ENCODE measurements at regions not wholly inside any gene's neighbourhood (a gene's known extent, or its start where the extent isn't known, plus 50 kb on each side); places are given as distances from the start of the nearest gene placed in this dataset.

GRCh38 chr3:177529071-177529550 is 331.8 kb upstream of the TBL1XR1 start:
- DNase-seq (ENCODE audit: extremely low read depth, low read depth), result no peak

GRCh38 chr3:177529716-177530335 is 332.5 kb upstream of the TBL1XR1 start:
- no peak overlapping the region for H3K4me3 ChIP-seq (replicated peaks; ENCODE audit: low read depth, low read length)
- no peak for TF ChIP-seq CTCF (IDR thresholded peaks at IDR 0.05; ENCODE audit: low read depth, low read length, missing control alignments)
- no peak for DNase-seq (ENCODE audit: extremely low read depth, low read depth)

More at GRCh38 chr3:177529071-177529550, 331.8 kb upstream of the TBL1XR1 start:
- TF ChIP-seq CTCF (IDR thresholded peaks at IDR 0.05; ENCODE audit: low read depth, low read length, missing control alignments), result no peak
- H3K4me3 ChIP-seq (replicated peaks; ENCODE audit: low read depth, low read length), result no peak overlapping the region

- TF ChIP-seq CTCF (IDR thresholded peaks at IDR 0.05; ENCODE audit: low read depth, low read length, missing control alignments), result no peak
- no peak overlapping the region for H3K4me3 ChIP-seq (replicated peaks; ENCODE audit: low read depth, low read length)
Observed at GRCh38 chr3:177530908-177531307, 333.6 kb upstream of the TBL1XR1 start.

GRCh38 chr3:177536873-177537272 is 339.6 kb upstream of the TBL1XR1 start:
- no peak for TF ChIP-seq CTCF (IDR thresholded peaks at IDR 0.05; ENCODE audit: low read depth, low read length, missing control alignments)
- H3K4me3 ChIP-seq (replicated peaks; ENCODE audit: low read depth, low read length), result no peak overlapping the region
- DNase-seq (ENCODE audit: extremely low read depth, low read depth), result no peak

More at GRCh38 chr3:177530908-177531307, 333.6 kb upstream of the TBL1XR1 start:
- DNase-seq (ENCODE audit: extremely low read depth, low read depth), result no peak

GRCh38 chr3:177537612-177538011 is 340.3 kb upstream of the TBL1XR1 start:
- DNase-seq (ENCODE audit: extremely low read depth, low read depth), result no peak
- H3K4me3 ChIP-seq (replicated peaks; ENCODE audit: low read depth, low read length), result no peak overlapping the region
- TF ChIP-seq CTCF (IDR thresholded peaks at IDR 0.05; ENCODE audit: low read depth, low read length, missing control alignments), result no peak

- H3K4me3 ChIP-seq (replicated peaks; ENCODE audit: low read depth, low read length), result no peak overlapping the region
- no peak for DNase-seq (ENCODE audit: extremely low read depth, low read depth)
- TF ChIP-seq CTCF (IDR thresholded peaks at IDR 0.05; ENCODE audit: low read depth, low read length, missing control alignments), result no peak
Observed at GRCh38 chr3:177538048-177538749, 340.9 kb upstream of the TBL1XR1 start.

All from HFF-Myc (cell line).